ENCODE measurements at regions not wholly inside any gene's neighbourhood (a gene's known extent, or its start where the extent isn't known, plus 50 kb on each side); places are given as distances from the start of the nearest gene placed in this dataset.

DNA sequence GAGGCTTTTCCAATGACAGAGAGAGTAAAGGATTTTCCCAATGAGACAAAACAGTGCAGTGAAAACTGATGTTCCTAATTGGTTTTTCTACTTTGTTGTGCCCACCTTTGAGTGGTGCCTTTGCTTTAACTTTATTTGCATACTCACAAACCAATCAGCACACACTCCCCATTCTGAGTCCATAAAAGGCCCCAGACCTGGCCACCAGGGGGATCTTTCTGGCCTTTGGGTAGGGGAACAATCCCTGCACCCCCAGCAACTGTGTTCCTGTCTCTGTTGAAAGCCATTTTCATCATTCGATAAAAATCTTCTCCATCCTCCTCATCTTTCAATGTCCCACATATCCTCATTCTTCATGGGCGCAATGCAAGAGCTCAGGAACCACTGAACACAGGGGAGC lies 252.8 kb downstream of the B3GLCT start:
- TF ChIP-seq, protein P1, sequence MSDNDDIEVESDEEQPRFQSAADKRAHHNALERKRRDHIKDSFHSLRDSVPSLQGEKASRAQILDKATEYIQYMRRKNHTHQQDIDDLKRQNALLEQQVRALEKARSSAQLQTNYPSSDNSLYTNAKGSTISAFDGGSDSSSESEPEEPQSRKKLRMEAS (CRISPR knock-in tag; IDR thresholded peaks at IDR 0.05) = no peak
- no peak for TF ChIP-seq POLR2B (IDR thresholded peaks at IDR 0.05; ENCODE audit: low read depth, partially characterized antibody)
- no peak for TF ChIP-seq ZNF224 (CRISPR knock-in tag; IDR thresholded peaks at IDR 0.05)
- TF ChIP-seq RFX5 (IDR thresholded peaks at IDR 0.05; ENCODE audit: low read depth, low read length) = no peak
- TF ChIP-seq, protein P2, sequence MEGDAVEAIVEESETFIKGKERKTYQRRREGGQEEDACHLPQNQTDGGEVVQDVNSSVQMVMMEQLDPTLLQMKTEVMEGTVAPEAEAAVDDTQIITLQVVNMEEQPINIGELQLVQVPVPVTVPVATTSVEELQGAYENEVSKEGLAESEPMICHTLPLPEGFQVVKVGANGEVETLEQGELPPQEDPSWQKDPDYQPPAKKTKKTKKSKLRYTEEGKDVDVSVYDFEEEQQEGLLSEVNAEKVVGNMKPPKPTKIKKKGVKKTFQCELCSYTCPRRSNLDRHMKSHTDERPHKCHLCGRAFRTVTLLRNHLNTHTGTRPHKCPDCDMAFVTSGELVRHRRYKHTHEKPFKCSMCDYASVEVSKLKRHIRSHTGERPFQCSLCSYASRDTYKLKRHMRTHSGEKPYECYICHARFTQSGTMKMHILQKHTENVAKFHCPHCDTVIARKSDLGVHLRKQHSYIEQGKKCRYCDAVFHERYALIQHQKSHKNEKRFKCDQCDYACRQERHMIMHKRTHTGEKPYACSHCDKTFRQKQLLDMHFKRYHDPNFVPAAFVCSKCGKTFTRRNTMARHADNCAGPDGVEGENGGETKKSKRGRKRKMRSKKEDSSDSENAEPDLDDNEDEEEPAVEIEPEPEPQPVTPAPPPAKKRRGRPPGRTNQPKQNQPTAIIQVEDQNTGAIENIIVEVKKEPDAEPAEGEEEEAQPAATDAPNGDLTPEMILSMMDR (IDR thresholded peaks at IDR 0.05 in 2 of 3, conservative IDR thresholded peaks at IDR 0.05 in 1 of 3; ENCODE audit: insufficient read depth in 2 of 3, low read depth in 1 of 3, low read length in 3 of 3) = no peak
- no peak for TF ChIP-seq GABPA (tag; conservative IDR thresholded peaks at IDR 0.05; ENCODE audit: low read depth)
- TF ChIP-seq ZNF444 (CRISPR knock-in tag; IDR thresholded peaks at IDR 0.05) = no peak
- no peak for TF ChIP-seq RFX1 (IDR thresholded peaks at IDR 0.05)
- no peak for TF ChIP-seq ELF1 (tag; IDR thresholded peaks at IDR 0.05)

Data from K562 (cell line).